ENCODE measurements at regions not wholly inside any gene's neighbourhood (a gene's known extent, or its start where the extent isn't known, plus 50 kb on each side); places are given as distances from the start of the nearest gene placed in this dataset.

DNA sequence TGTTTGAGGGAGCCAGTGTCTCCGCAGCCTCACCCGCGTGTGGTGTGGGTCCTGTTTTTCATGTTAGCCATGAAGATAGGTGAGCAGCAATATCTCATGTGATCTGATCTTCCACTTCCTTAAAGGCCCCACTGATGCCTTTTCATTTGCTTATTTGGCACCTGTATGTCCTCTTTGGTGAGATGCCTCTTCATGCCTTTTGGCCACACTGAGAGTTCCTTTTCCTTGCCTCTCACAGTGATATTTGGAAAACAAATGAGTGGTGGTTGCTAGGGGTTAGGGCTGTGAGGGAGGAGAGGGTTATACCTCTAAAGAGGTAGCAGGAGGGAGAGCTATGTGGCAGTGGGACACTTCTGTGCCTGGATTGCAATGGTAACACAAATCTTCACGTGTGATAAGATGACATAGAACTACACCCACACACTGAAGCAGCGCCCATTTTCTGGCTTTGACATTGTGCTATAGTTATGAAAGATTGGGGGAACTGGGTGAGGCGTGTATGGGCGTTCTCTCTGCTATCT is 90.4 kb upstream of the TNS3 start:
- in situ Hi-C loops (cut with HindIII; ENCODE audit: low pct_unique_long_range_greater_than_20kb, low sequenced_read_pairs), result no loop called here
- DNase-seq (ENCODE audit: low read depth, low spot score), result no peak

DNA sequence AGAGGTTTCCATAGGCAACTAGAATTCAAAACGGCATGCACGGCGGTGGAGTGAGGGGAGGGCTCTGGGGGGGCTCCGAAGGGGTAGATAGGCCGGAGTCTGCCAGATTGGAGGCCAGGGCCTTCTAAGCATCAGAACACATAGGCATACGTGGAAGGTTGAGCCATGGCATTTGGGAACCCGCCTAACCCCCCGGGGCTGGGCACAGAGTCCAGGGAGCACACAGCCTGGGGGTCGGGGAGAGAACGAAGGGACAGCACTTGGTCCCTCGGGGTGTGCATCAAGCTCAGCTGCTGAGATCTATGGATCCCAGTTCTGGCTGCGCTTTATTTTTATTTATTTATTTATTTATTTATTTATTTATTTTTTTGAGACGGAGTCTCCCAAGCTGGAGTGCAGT is 89.4 kb upstream of the TNS3 start:
- in situ Hi-C loops (cut with HindIII; ENCODE audit: low pct_unique_long_range_greater_than_20kb, low sequenced_read_pairs), result no loop called here
- DNase-seq (ENCODE audit: low read depth, low spot score), result no peak

DNA sequence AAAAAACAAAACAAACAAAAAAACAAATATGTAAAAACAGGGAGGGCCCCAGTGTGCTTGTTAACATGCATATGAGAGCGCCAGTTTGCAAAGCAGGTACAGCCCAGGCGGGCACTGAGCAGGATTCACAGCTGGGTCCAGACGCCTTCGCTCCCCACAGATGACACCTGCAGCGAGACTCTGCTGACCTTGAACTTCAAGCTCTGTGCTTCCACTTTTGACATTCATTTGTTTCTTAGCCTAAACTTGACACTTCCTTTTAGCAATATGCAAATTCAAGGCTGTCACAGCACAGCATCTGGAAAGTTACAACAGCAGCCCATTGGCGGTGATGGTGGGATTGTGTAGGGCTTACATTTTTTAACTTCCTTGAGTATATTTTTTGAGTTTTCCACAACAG is 88.8 kb upstream of the TNS3 start:
- DNase-seq (ENCODE audit: low read depth, low spot score), result no peak
- in situ Hi-C loops (cut with HindIII; ENCODE audit: low pct_unique_long_range_greater_than_20kb, low sequenced_read_pairs), result no loop called here

DNA sequence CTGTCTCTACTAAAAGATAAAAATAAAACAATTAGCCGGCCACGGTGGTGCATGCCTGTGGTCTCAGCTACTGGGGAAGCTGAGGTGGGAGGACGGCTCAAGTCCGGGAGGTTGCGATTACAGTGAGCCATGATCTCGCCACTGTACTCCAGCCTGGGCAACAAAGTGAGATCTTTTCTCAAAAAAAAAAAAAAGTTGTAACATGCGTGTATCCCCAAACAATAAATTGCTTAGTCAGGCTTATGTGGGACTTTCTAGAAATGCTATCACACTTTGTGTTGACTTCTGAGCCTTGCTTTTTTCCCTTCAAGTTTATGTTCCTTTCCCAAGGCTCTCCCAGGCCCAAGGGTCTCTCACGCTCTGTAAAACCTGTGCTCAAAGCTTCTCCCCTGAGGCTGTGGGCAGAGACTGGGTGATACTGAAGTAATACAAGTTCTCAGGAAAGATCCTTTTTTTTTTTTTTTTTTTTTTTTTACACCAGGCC is 88.0 kb upstream of the TNS3 start:
- in situ Hi-C loops (cut with HindIII; ENCODE audit: low pct_unique_long_range_greater_than_20kb, low sequenced_read_pairs), result no loop called here
- no peak for DNase-seq (ENCODE audit: low read depth, low spot score)

GRCh38 chr7:47669178-47669891 is 87.4 kb upstream of the TNS3 start:
- DNase-seq (ENCODE audit: low read depth, low spot score), result peak; percentile 46
- in situ Hi-C loops (cut with HindIII; ENCODE audit: low pct_unique_long_range_greater_than_20kb, low sequenced_read_pairs), result no loop called here

DNA sequence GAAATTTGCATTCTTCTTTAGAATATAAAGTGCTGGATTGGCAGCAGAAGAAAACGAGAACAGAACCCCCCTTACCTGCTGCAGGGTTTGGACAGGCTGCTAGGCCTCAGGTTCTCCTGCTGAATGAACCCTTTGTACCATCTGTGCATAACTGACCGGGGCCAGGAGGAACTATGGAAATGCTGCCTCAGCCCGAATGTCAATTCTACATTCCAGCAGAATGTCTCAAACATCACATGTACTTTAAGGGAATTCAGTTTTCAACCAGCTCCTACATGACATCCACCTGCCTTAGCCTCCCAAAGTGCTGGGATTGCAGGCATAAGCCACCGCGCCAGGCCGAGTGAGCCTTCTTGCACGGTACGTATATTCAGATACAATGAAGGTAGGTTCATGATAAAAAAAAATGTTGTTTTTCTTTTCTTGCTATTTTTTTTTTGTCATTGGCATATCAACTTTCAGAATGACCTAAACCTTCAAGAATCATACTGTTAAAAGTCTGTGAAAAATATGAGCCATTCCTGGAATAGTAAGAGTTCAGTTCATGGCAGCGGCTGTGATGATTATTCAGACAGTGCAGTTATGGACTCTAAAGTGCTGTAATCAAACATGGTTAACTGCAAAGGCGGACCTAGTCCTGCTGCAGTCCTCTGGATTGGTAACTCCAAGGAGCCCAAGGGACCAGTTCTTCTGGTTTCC is 84.4 kb upstream of the TNS3 start:
- in situ Hi-C loops (cut with HindIII; ENCODE audit: low pct_unique_long_range_greater_than_20kb, low sequenced_read_pairs), result no loop called here
- DNase-seq (ENCODE audit: low read depth, low spot score), result peak; percentile 24

- no peak for DNase-seq (ENCODE audit: low read depth, low spot score)
- in situ Hi-C loops (cut with HindIII; ENCODE audit: low pct_unique_long_range_greater_than_20kb, low sequenced_read_pairs), result no loop called here
These were observed 82.8 kb upstream of the TNS3 start for GRCh38 chr7:47664650-47665195.

- no peak for DNase-seq (ENCODE audit: low read depth, low spot score)
- in situ Hi-C loops (cut with HindIII; ENCODE audit: low pct_unique_long_range_greater_than_20kb, low sequenced_read_pairs), result no loop called here
These were observed 81.9 kb upstream of the TNS3 start for GRCh38 chr7:47663851-47664250.

DNA sequence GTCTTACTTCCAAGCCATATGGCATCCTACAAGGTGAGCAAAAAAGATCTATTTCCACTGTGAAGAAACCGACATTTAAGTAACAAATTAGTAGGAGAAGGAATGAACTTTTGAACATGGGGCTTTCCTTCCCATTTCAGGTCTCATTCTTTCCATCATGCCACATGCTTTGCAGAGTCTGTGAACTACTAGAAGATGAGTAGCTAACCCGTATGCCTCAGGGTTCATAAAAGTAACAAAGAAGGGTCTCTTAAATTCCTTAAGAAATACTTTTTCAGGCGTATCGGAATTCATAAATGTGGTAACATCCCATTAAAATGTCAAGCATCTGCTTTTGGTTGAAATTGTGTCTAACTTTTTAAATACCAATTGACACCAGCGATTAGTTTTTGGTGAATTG is 81.3 kb upstream of the TNS3 start:
- in situ Hi-C loops (cut with HindIII; ENCODE audit: low pct_unique_long_range_greater_than_20kb, low sequenced_read_pairs), result no loop called here
- DNase-seq (ENCODE audit: low read depth, low spot score), result no peak

DNA sequence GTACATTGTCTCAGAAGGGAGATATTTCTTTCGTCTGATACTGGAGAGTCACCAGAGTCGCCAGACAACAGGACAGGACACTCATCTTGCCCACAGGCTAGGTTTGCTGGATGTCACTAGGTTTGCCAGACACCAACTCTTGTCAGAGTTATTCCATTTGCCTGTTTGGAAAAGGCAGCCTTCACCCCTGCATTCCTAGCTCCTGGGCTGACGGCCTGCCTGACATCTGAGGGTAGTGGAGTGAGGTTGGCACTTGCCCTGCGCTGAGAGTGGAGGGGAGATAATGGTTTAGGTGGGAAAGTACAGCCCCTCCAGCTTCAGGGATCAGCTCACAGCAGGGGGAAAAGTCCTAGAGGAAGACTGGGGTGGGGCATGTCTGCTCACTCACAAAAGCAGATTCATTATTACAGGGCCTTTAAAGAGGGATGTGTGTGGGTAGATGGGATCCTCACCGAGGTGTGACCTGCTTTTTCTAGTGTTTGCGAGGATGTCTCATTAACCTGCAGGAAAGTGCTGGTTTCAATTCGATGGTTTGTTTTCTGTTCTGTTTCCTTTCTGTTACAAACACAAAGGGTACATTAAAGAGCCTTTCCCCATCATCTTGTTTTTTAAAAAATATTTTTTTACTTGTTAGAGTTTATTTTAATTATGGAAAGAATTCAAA is 79.3 kb upstream of the TNS3 start:
- DNase-seq (ENCODE audit: low read depth, low spot score), result no peak
- in situ Hi-C loops (cut with HindIII; ENCODE audit: low pct_unique_long_range_greater_than_20kb, low sequenced_read_pairs), result no loop called here

- in situ Hi-C loops (cut with HindIII; ENCODE audit: low pct_unique_long_range_greater_than_20kb, low sequenced_read_pairs), result no loop called here
- DNase-seq (ENCODE audit: low read depth, low spot score), result no peak
These were observed 78.0 kb upstream of the TNS3 start for GRCh38 chr7:47659664-47660462.

GRCh38 chr7:47658886-47659635 is 77.2 kb upstream of the TNS3 start:
- DNase-seq (ENCODE audit: low read depth, low spot score), result no peak
- in situ Hi-C loops (cut with HindIII; ENCODE audit: low pct_unique_long_range_greater_than_20kb, low sequenced_read_pairs), result no loop called here

DNA sequence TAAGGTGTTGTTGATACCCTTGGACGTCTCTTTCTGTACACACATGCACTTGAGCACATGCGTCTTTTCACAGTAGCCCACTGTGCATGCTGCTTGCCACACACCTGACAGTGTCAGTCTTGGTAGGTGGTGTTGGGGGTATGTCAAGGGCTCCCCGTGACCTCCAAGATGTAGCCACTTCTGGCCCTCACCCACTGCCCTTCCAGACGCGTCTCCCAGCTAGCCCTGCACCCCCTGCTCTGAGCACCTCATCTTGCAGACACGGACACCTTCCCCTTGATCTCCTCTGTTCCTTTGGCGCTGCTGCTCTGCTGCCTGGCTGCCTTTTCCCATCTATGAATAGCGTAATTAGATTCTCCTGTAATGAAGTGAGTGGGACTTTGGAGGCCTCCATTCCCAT is 75.2 kb upstream of the TNS3 start:
- in situ Hi-C loops (cut with HindIII; ENCODE audit: low pct_unique_long_range_greater_than_20kb, low sequenced_read_pairs), result no loop called here
- DNase-seq (ENCODE audit: low read depth, low spot score), result no peak

- no peak for DNase-seq (ENCODE audit: low read depth, low spot score)
- in situ Hi-C loops (cut with HindIII; ENCODE audit: low pct_unique_long_range_greater_than_20kb, low sequenced_read_pairs), result no loop called here
These were observed 72.9 kb upstream of the TNS3 start for GRCh38 chr7:47654672-47655298.

GRCh38 chr7:47653550-47654411 is 71.9 kb upstream of the TNS3 start:
- in situ Hi-C loops (cut with HindIII; ENCODE audit: low pct_unique_long_range_greater_than_20kb, low sequenced_read_pairs), result no loop called here
- no peak for DNase-seq (ENCODE audit: low read depth, low spot score)

GRCh38 chr7:47652591-47652990 is 70.7 kb upstream of the TNS3 start:
- in situ Hi-C loops (cut with HindIII; ENCODE audit: low pct_unique_long_range_greater_than_20kb, low sequenced_read_pairs), result no loop called here
- no peak for DNase-seq (ENCODE audit: low read depth, low spot score)

Data from SK-MEL-5 (cell line).